MM.1S (cell line): ENCODE measurements at regions not wholly inside any gene's neighbourhood (a gene's known extent, or its start where the extent isn't known, plus 50 kb on each side); places are given as distances from the start of the nearest gene placed in this dataset.

Source experiments
- DNase-seq: peaks from one replicate; pipeline ENCODE4 v3.0.0-alpha.2; 2015
- H2AFZ ChIP-seq: fragments of 300-600 bp; sonication (generic); 2 replicates; pipeline ENCODE4 v1.6.0; 2016; ENCODE audit warnings: antibody characterized with exemption, low read length
- H3F3A ChIP-seq: fragments of 300-600 bp; sonication (generic); 2 replicates; pipeline ENCODE4 v1.6.1; 2016; ENCODE audit warnings: mild to moderate bottlenecking, antibody characterized with exemption, low read length, moderate library complexity, mixed read lengths; ENCODE audit not compliant: insufficient read depth
- H3K27ac ChIP-seq: fragments of 300-600 bp; sonication (generic); 2 replicates; pipeline ENCODE4 v1.5.1; 2016; ENCODE audit warnings: mild to moderate bottlenecking, low read length
- H3K27me3 ChIP-seq: fragments of 300-600 bp; sonication (generic); replicated peaks from 2 replicates; pipeline ENCODE4 v1.6.0; 2016; ENCODE audit warnings: low read length; ENCODE audit not compliant: insufficient read depth
- H3K36me3 ChIP-seq: fragments of 300-600 bp; sonication (generic); replicated peaks from 2 replicates; pipeline ENCODE4 v1.6.1; 2016; ENCODE audit warnings: mild to moderate bottlenecking, low read length, mixed read lengths; ENCODE audit not compliant: insufficient read depth
- H3K4me1 ChIP-seq: fragments of 300-600 bp; sonication (generic); 2 replicates; pipeline ENCODE4 v1.6.1; 2016; ENCODE audit warnings: low read length, mixed read lengths
- H3K4me2 ChIP-seq: fragments of 300-600 bp; sonication (generic); 2 replicates; pipeline ENCODE4 v1.6.0; 2016; ENCODE audit warnings: low read depth, low read length
- H3K4me3 ChIP-seq: fragments of 300-600 bp; sonication (generic); 2 replicates; pipeline ENCODE4 v1.5.1; 2016; ENCODE audit warnings: low read length, mixed read lengths
- H3K79me2 ChIP-seq: fragments of 300-600 bp; sonication (generic); 2 replicates; pipeline ENCODE4 v1.6.1; 2016; ENCODE audit warnings: mixed run types, low read length, mixed read lengths
- H3K9ac ChIP-seq: fragments of 300-600 bp; sonication (generic); 2 replicates; pipeline ENCODE4 v1.6.1; 2016; ENCODE audit warnings: low read length, mixed read lengths
- H3K9me2 ChIP-seq: fragments of 300-600 bp; sonication (generic); replicated peaks from 2 replicates; pipeline ENCODE4 v1.6.1; 2016; ENCODE audit warnings: mild to moderate bottlenecking, low read length, mixed read lengths; ENCODE audit not compliant: insufficient read depth
- H3K9me3 ChIP-seq: fragments of 300-600 bp; sonication (generic); replicated peaks from 2 replicates; pipeline ENCODE4 v1.6.1; 2016; ENCODE audit warnings: mild to moderate bottlenecking, low read length, mixed read lengths; ENCODE audit not compliant: insufficient read depth
- H4K20me1 ChIP-seq: fragments of 300-600 bp; sonication (generic); 2 replicates; pipeline ENCODE4 v1.6.1; 2016; ENCODE audit warnings: mild to moderate bottlenecking, low read length, moderate library complexity, mixed read lengths; ENCODE audit not compliant: insufficient read depth
- EZH2 ChIP-seq: fragments of 300-600 bp; sonication (generic); optimal IDR thresholded peaks from 2 replicates; pipeline ENCODE3; 2017; ENCODE audit warnings: low read depth, mild to moderate bottlenecking, antibody characterized with exemption, low read length, mixed read lengths
- EZH2phosphoT487 ChIP-seq: fragments of 300-600 bp; sonication (generic); IDR thresholded peaks from 2 replicates; pipeline ENCODE4 v1.6.1; 2018; ENCODE audit warnings: antibody characterized with exemption, low read length
- TF ChIP-seq, protein P1 (sequence below): fragments of 300-600 bp; sonication (generic); IDR thresholded peaks from 2 replicates; pipeline ENCODE4 v1.5.1; 2016; ENCODE audit warnings: antibody characterized with exemption, low read length, mixed read lengths

DNA sequence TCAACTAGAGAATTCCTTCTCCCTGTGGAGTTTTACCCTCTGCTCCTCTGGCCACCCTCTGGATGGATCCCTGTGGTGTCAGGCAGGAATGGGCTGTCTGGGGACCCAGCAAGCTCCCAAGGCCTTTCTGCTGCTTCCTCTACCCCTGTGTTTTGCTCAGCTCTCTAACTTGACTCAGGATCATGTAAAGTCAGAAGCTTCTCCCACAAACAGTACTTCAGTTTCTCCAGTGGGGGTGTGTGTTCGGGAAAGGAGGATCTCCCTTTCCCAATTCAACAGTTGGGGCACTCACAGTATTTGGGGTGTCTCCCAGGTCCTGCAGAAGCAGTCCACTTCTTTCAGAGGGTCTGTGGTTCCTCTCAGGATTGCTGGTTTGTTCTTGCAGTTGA, 162.4 kb upstream of the NUDT4 start:
- H3K27me3 ChIP-seq = no peaks in the 10 kb centered on the region
- H3K4me3 ChIP-seq = no peak overlapping the region
- H3K9me3 ChIP-seq = no peaks in the 10 kb centered on the region
- no peaks in the 10 kb centered on the region for H3K9me2 ChIP-seq
- peaks cover 13% of the 10 kb centered on the region for H3K4me1 ChIP-seq
- no peak for DNase-seq
- no peak overlapping the region for H3K9ac ChIP-seq
- no peaks in the 10 kb centered on the region for H3K36me3 ChIP-seq
- no peaks in the 10 kb centered on the region for H4K20me1 ChIP-seq
- TF ChIP-seq EZH2 = no peak
- TF ChIP-seq, protein P1, sequence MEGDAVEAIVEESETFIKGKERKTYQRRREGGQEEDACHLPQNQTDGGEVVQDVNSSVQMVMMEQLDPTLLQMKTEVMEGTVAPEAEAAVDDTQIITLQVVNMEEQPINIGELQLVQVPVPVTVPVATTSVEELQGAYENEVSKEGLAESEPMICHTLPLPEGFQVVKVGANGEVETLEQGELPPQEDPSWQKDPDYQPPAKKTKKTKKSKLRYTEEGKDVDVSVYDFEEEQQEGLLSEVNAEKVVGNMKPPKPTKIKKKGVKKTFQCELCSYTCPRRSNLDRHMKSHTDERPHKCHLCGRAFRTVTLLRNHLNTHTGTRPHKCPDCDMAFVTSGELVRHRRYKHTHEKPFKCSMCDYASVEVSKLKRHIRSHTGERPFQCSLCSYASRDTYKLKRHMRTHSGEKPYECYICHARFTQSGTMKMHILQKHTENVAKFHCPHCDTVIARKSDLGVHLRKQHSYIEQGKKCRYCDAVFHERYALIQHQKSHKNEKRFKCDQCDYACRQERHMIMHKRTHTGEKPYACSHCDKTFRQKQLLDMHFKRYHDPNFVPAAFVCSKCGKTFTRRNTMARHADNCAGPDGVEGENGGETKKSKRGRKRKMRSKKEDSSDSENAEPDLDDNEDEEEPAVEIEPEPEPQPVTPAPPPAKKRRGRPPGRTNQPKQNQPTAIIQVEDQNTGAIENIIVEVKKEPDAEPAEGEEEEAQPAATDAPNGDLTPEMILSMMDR = no peak
- TF ChIP-seq EZH2phosphoT487 = no peak
- H3K79me2 ChIP-seq = no peaks in the 10 kb centered on the region
- no peak overlapping the region for H3K27ac ChIP-seq
- H3K4me2 ChIP-seq = no peak overlapping the region
- H3F3A ChIP-seq = peaks cover 7% of the 10 kb centered on the region
- no peak overlapping the region for H2AFZ ChIP-seq

DNA sequence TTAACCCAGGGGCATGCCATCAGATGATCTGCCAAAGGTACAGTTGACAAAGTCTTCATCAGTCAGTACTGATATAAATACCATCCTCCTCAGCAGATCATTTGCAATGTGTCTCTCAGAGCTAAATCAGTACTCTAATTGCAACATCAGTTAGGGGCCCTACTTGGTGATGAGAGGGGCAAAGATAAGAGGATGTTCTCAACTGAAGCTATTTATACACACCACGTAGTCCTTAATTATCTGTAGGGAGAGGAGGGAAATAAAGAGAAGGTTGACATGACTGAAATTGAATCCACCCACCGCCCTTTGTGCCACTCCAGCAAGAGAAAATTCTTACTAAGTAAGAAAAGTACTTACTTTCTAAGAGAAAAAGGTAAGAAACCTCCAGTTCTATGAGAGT, 157.8 kb upstream of the NUDT4 start:
- H3K4me1 ChIP-seq = peaks cover 17% of the 10 kb centered on the region
- no peak overlapping the region for H2AFZ ChIP-seq
- H3K9ac ChIP-seq = no peak overlapping the region
- H3K4me2 ChIP-seq = no peak overlapping the region
- H3K27me3 ChIP-seq = no peaks in the 10 kb centered on the region
- peaks cover 7% of the 10 kb centered on the region for H3F3A ChIP-seq
- H3K9me3 ChIP-seq = no peaks in the 10 kb centered on the region; the same call in 1 of the 2 replicates
- no peak overlapping the region for H3K27ac ChIP-seq
- no peaks in the 10 kb centered on the region for H3K36me3 ChIP-seq
- H3K4me3 ChIP-seq = no peak overlapping the region
- no peaks in the 10 kb centered on the region for H4K20me1 ChIP-seq
- H3K79me2 ChIP-seq = no peaks in the 10 kb centered on the region
- H3K9me2 ChIP-seq = no peaks in the 10 kb centered on the region
- TF ChIP-seq EZH2 = no peak
- TF ChIP-seq, protein P1 = no peak
- no peak for TF ChIP-seq EZH2phosphoT487
- no peak for DNase-seq

DNA sequence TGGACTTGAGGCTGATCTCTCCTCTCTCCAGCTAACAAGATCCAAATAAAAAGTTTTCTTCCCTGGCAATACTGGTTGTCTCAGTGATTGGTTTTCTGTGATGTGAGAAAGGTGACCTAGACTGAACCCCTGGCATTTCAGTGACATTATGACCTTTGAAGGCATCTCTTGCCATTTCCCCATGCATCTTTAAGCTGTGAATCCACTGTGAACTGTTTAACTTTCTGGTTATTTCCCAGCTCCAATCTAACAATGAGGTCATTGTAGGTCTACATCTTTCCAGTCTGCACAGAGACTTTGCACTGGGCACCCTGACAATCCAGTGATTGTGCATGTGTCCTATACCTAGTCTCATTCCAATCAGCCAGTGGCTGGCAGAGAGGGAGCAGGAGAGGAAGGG, 155.9 kb upstream of the NUDT4 start:
- Histone ChIP-seq H3F3A (peaks cover 7% of the 10 kb centered on the region), H4K20me1 (no peaks in the 10 kb centered on the region), H3K27ac (no peak overlapping the region), H3K9me2 (no peaks in the 10 kb centered on the region), H2AFZ (no peak overlapping the region), H3K27me3 (no peaks in the 10 kb centered on the region), H3K4me1 (peaks cover 13% of the 10 kb centered on the region), H3K36me3 (no peaks in the 10 kb centered on the region), H3K9ac (no peak overlapping the region), H3K9me3 (no peaks in the 10 kb centered on the region; the same call in 1 of the 2 replicates), H3K4me3 (no peak overlapping the region), H3K79me2 (no peaks in the 10 kb centered on the region), H3K4me2 (no peak overlapping the region)
- TF ChIP-seq EZH2 (no peak), EZH2phosphoT487 (no peak)
- TF ChIP-seq, protein P1 = no peak
- DNase-seq = no peak
